Loucy (cell line): ENCODE measurements at regions not wholly inside any gene's neighbourhood (a gene's known extent, or its start where the extent isn't known, plus 50 kb on each side); places are given as distances from the start of the nearest gene placed in this dataset.
"Not testable (repeated sequence)": the region's sequence is repeated elsewhere in the genome, so short reads cannot be mapped to it uniquely, and the experiment has no call there.

ENCODE experiments used
- H2AFZ ChIP-seq: fragments of 200-600 bp; sonication (generic); 2 replicates; pipeline ENCODE4 v1.6.0; 2016; ENCODE audit warnings: antibody characterized with exemption, mild to moderate bottlenecking, low read length, moderate library complexity
- H3F3A ChIP-seq: fragments of 200-600 bp; 2 replicates; pipeline ENCODE4 v1.6.0; 2016; ENCODE audit warnings: antibody characterized with exemption, low read depth, mild to moderate bottlenecking
- H3K27me3 ChIP-seq: fragments of 200-600 bp; sonication (generic); 2 replicates; pipeline ENCODE4 v1.6.1; 2014; ENCODE audit warnings: low read length, mild to moderate bottlenecking; ENCODE audit not compliant: insufficient read depth, poor library complexity, severe bottlenecking
- H3K36me3 ChIP-seq: fragments of 200-600 bp; sonication (generic); 2 replicates; pipeline ENCODE4 v1.6.1; 2016; ENCODE audit warnings: low read length; ENCODE audit not compliant: insufficient read depth
- H3K4me1 ChIP-seq: fragments of 200-600 bp; sonication (generic); 2 replicates; pipeline ENCODE4 v1.5.1; 2014; ENCODE audit warnings: low read length, mild to moderate bottlenecking; ENCODE audit not compliant: insufficient read depth, poor library complexity, severe bottlenecking
- H3K4me2 ChIP-seq: fragments of 200-600 bp; sonication (generic); 2 replicates; pipeline ENCODE4 v1.6.0; 2014; ENCODE audit warnings: antibody characterized with exemption, low read length, low read depth, mild to moderate bottlenecking; ENCODE audit not compliant: poor library complexity, severe bottlenecking
- H3K4me3 ChIP-seq: fragments of 200-600 bp; sonication (generic); 2 replicates; pipeline ENCODE4 v1.5.1; 2014; ENCODE audit warnings: low read length, mild to moderate bottlenecking, mixed read lengths; ENCODE audit not compliant: poor library complexity, severe bottlenecking
- H3K79me2 ChIP-seq: fragments of 200-600 bp; sonication (generic); 2 replicates; pipeline ENCODE4 v1.6.1; 2014; ENCODE audit warnings: low read length; ENCODE audit not compliant: insufficient read depth
- H3K9ac ChIP-seq: fragments of 200-600 bp; sonication (generic); 2 replicates; pipeline ENCODE4 v1.6.0; 2014; ENCODE audit warnings: mild to moderate bottlenecking, low read depth, low read length, moderate library complexity; ENCODE audit not compliant: poor library complexity, severe bottlenecking
- H3K9me2 ChIP-seq: fragments of 200-600 bp; sonication (generic); replicated peaks from 2 replicates; pipeline ENCODE4 v1.6.1; 2016; ENCODE audit warnings: low read depth, low read length, mixed read lengths
- H3K9me3 ChIP-seq: fragments of 200-600 bp; sonication (generic); 2 replicates; pipeline ENCODE4 v1.6.1; 2014; ENCODE audit warnings: mild to moderate bottlenecking, antibody characterized with exemption, low read length, low read depth; ENCODE audit not compliant: insufficient read depth
- H4K20me1 ChIP-seq: fragments of 200-600 bp; sonication (generic); 2 replicates; pipeline ENCODE4 v1.6.0; 2014; ENCODE audit warnings: antibody characterized with exemption, low read length, mild to moderate bottlenecking; ENCODE audit not compliant: insufficient read depth, poor library complexity, severe bottlenecking
- EZH2phosphoT487 ChIP-seq: fragments of 200-600 bp; IDR thresholded peaks from 2 replicates; pipeline ENCODE4 v1.6.1; 2018; ENCODE audit warnings: antibody characterized with exemption, mild to moderate bottlenecking, moderate library complexity, borderline replicate concordance
- TF ChIP-seq, protein P1 (sequence below): fragments of 200-600 bp; sonication (generic); conservative IDR thresholded peaks from 2 replicates; pipeline ENCODE4 v1.5.1; 2014; ENCODE audit warnings: mild to moderate bottlenecking, antibody characterized with exemption, low read length

DNA sequence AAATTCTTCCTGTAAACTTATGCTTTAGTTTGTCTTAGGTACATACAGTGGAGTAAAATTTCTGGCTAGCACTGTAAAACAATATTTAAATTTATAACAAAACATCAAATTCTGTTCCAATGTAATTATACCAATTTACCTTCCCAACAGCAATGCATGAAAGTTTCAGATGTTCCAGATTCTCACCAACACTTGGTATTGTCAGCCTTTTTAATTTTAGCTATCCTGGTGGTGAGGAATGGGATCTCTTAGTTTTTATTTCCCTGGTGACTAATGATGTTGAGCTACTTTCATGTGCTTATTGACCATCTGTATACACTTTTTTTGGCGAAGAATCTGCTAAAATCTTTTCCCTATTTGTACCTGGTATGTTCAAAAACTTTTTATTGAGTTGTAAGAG lies 76.1 kb upstream of the PHACTR1 start:
- Histone ChIP-seq H3K9ac (no peak overlapping the region), H4K20me1 (no peaks in the 10 kb centered on the region), H2AFZ (no peak overlapping the region), H3K36me3 (no peaks in the 10 kb centered on the region), H3K4me1 (no peaks in the 10 kb centered on the region), H3F3A (no peaks in the 10 kb centered on the region), H3K27me3 (no peaks in the 10 kb centered on the region), H3K79me2 (no peaks in the 10 kb centered on the region), H3K9me3 (0 out of 2 replicates have a peak, but pooled peaks cover 4% of the 10 kb centered on the region), H3K9me2 (no peaks in the 10 kb centered on the region), H3K4me3 (no peak overlapping the region), H3K4me2 (no peak overlapping the region)
- TF ChIP-seq EZH2phosphoT487 = no peak
- TF ChIP-seq, protein P1, sequence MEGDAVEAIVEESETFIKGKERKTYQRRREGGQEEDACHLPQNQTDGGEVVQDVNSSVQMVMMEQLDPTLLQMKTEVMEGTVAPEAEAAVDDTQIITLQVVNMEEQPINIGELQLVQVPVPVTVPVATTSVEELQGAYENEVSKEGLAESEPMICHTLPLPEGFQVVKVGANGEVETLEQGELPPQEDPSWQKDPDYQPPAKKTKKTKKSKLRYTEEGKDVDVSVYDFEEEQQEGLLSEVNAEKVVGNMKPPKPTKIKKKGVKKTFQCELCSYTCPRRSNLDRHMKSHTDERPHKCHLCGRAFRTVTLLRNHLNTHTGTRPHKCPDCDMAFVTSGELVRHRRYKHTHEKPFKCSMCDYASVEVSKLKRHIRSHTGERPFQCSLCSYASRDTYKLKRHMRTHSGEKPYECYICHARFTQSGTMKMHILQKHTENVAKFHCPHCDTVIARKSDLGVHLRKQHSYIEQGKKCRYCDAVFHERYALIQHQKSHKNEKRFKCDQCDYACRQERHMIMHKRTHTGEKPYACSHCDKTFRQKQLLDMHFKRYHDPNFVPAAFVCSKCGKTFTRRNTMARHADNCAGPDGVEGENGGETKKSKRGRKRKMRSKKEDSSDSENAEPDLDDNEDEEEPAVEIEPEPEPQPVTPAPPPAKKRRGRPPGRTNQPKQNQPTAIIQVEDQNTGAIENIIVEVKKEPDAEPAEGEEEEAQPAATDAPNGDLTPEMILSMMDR = no peak

DNA sequence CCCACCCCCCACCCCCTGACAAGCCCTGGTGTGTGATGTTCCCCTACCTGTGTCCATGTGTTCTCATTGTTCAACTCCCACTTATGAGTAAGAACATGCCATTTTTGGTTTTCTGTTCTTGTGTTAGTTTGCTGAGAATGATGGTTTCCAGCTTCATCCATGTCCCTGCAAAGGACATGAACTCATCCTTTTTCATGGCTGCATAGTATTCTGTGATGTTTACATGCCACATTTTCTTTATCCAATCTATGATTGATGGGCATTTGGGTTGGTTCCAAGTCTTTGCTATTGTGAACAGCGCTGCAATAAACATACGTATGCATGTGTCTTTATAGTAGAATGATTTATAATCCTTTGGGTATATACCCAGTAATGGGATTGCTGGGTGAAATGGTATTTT lies 74.8 kb upstream of the PHACTR1 start:
- not testable (repeated sequence) for H3K4me2 ChIP-seq, H3K36me3 ChIP-seq, H3K9ac ChIP-seq, H3K79me2 ChIP-seq, H3K9me2 ChIP-seq, H3K27me3 ChIP-seq, H4K20me1 ChIP-seq, H3K4me3 ChIP-seq, H3K9me3 ChIP-seq, H3F3A ChIP-seq, H2AFZ ChIP-seq, H3K4me1 ChIP-seq

DNA sequence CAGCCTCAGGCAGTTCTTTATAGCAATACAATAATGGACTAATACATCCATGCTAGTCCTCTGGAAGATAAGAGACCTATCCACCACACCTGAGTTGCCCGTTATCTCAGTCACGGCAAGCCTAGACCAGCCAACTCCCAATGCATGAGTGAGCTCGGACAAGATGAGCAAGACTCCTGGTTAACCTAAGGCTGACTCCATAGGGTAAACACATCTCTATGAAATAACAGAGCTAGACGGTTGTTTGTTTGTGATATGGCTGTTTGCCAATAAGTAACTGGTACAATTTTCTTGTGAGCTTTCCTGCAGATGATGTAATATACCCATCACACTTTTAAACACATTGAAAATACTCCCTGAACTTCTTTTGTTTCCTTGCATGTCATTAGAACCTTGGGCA lies 70.6 kb upstream of the PHACTR1 start:
- Histone ChIP-seq H3F3A (no peaks in the 10 kb centered on the region), H3K9me3 (no peaks in the 10 kb centered on the region), H2AFZ (no peak overlapping the region), H3K79me2 (no peaks in the 10 kb centered on the region), H3K4me2 (no peak overlapping the region), H3K9ac (no peak overlapping the region), H3K4me3 (no peak overlapping the region), H3K9me2 (no peaks in the 10 kb centered on the region), H3K36me3 (no peaks in the 10 kb centered on the region), H3K27me3 (no peaks in the 10 kb centered on the region), H4K20me1 (no peaks in the 10 kb centered on the region), H3K4me1 (no peaks in the 10 kb centered on the region)
- TF ChIP-seq, protein P1 = no peak
- TF ChIP-seq EZH2phosphoT487 = no peak

DNA sequence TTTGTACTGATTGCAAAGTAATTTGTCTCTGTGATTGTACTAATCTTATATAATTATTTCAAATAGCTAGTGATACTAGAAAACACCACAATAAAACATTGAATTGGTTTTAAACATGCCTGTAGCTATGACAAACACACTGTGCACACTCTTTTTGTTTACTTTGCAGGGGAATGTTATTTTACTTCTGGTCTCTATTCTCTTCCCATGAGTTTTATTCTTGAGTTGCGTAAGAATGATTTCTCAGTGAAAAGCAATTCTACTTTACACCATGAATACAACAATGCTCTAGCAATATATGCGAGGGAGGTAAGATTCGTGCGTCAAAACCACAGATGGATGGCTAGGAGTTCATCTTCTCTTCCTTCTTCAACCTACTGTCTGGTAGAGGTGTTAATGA lies 68.4 kb upstream of the PHACTR1 start:
- H3F3A ChIP-seq = peaks cover 6% of the 10 kb centered on the region; the same call in 1 of the 2 replicates
- no peak for TF ChIP-seq EZH2phosphoT487
- TF ChIP-seq, protein P1 = no peak
- no peaks in the 10 kb centered on the region for H3K79me2 ChIP-seq
- H2AFZ ChIP-seq = no peak overlapping the region
- no peaks in the 10 kb centered on the region for H3K36me3 ChIP-seq
- no peaks in the 10 kb centered on the region for H3K9me3 ChIP-seq
- H3K4me1 ChIP-seq = peaks cover 10% of the 10 kb centered on the region
- H3K9me2 ChIP-seq = no peaks in the 10 kb centered on the region
- no peak overlapping the region for H3K4me3 ChIP-seq
- no peaks in the 10 kb centered on the region for H4K20me1 ChIP-seq
- H3K9ac ChIP-seq = no peak overlapping the region
- no peak overlapping the region for H3K4me2 ChIP-seq
- H3K27me3 ChIP-seq = no peaks in the 10 kb centered on the region
